ENCODE measurements at regions not wholly inside any gene's neighbourhood (a gene's known extent, or its start where the extent isn't known, plus 50 kb on each side); places are given as distances from the start of the nearest gene placed in this dataset.

DNA sequence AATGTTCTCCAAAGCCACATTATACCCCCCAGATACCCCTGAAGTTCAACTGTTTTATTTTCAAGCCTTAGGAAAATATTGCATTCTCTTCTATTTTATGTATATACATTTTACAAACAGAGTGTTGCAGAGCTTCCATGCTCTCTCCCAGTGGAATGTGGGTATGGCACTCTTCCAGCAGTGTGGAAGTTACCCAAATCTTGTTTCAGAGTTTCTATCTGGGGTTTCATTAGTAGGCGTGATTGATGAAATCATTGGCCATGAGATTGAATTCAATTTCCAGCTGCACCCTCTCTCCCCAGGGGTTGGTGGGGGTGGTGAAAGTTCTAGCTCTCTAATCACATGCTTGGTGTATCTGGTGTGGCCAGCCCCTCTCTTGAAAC is 350.4 kb downstream of the RPS24 start:
- no peak overlapping the region for H3K4me3 ChIP-seq (ENCODE audit: low read length)
- H3K27me3 ChIP-seq (ENCODE audit: insufficient read depth, low read length): no peaks in the 10 kb centered on the region
- H3K4me1 ChIP-seq (ENCODE audit: insufficient read depth, low read length): no peaks in the 10 kb centered on the region
- H3K27ac ChIP-seq (ENCODE audit: low read depth, low read length): no peak overlapping the region
- 100% methylated on average over 1 of the region's 1 CpG for WGBS
- H3K9ac ChIP-seq (ENCODE audit: low read depth, low read length): no peak overlapping the region
- no peaks in the 10 kb centered on the region; the same call in 1 of the 2 replicates for H3K9me3 ChIP-seq (ENCODE audit: insufficient read depth, low read depth, low read length)
- no peaks in the 10 kb centered on the region for H3K36me3 ChIP-seq (ENCODE audit: insufficient read depth, low read length)

DNA sequence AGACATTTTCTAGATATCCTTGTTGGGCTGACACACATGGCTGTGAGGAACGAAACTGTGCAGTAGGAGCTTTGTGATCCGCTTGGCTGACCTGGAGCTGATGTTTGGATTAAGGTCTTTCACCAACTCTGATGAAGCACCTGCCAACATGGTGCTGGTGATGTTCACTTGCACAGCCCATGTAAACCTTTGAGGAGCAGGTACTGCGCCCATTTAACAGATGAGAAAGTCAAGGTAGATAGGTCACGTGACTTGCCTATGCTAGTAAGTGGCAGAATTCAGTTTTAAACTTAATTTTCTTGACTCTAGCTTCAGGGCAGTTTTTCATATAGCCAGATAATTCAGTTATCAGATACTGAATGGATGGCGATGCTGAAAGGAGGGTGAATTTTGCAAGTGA is 351.9 kb downstream of the RPS24 start:
- WGBS: 98% methylated on average over 5 of the region's 5 CpGs
- Histone ChIP-seq H3K36me3 (ENCODE audit: insufficient read depth, low read length) (no peaks in the 10 kb centered on the region), H3K9me3 (ENCODE audit: insufficient read depth, low read depth, low read length) (no peaks in the 10 kb centered on the region), H3K27ac (ENCODE audit: low read depth, low read length) (no peak overlapping the region), H3K4me3 (ENCODE audit: low read length) (no peak overlapping the region), H3K4me1 (ENCODE audit: insufficient read depth, low read length) (no peaks in the 10 kb centered on the region), H3K9ac (ENCODE audit: low read depth, low read length) (no peak overlapping the region), H3K27me3 (ENCODE audit: insufficient read depth, low read length) (no peaks in the 10 kb centered on the region)

DNA sequence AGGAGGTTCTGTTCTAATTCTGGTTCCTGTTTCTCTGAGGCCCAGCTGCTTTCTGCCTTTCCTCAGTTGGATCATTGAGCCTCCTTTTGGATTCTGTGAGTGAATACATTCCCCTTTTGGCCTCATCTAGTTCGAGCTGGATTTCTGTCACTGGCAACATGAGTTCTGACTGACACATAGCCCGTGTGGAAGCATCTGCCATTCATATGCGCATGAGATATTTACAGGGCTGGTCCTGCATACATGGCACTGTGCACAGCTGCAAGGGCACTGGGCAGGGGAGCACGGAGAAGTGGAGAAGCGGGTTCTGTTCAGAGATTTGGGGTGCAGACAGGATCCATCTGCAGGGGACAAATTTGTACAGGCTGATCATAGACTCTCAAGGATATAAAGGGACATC is 352.8 kb downstream of the RPS24 start:
- H3K9me3 ChIP-seq (ENCODE audit: insufficient read depth, low read depth, low read length): no peaks in the 10 kb centered on the region
- H3K27ac ChIP-seq (ENCODE audit: low read depth, low read length): no peak overlapping the region
- no peaks in the 10 kb centered on the region for H3K4me1 ChIP-seq (ENCODE audit: insufficient read depth, low read length)
- WGBS: 80% methylated on average over 5 of the region's 5 CpGs
- no peak overlapping the region for H3K4me3 ChIP-seq (ENCODE audit: low read length)
- H3K9ac ChIP-seq (ENCODE audit: low read depth, low read length): no peak overlapping the region
- H3K27me3 ChIP-seq (ENCODE audit: insufficient read depth, low read length): no peaks in the 10 kb centered on the region
- no peaks in the 10 kb centered on the region for H3K36me3 ChIP-seq (ENCODE audit: insufficient read depth, low read length)

DNA sequence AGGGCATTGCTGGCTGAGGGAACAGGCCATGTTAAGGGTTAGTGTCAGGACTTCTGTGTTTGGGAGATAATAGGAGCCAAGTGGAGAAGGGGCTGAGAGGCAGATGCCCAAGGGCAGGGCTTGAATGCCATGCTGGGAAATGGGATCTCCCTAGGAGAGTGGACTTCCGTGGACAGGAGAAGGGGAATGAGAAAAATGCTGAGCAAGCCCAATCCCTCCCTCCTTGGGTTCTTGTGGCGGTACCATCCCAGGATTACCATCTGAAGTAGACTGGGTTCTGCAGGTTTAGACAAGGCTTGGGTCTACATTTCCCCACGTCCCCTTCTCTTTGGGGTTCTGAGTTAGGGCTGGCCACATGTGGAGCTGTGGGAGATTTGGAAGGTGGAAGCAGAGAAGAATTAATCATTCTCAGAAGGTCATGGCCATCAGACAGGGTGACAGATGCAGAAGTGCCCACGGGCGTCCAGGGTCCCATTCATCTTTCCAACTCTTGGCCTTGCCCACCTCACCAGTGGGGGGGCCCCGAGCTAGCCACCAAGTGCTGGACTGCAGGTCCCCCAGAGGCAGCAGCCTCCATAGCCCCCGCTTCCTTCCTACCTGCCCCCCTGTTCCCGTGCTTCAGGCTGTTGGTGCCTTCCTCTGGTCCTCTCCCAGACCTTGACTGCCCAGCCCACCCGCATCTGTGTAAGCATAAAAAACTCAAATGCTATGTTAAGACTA is 354.8 kb downstream of the RPS24 start:
- no peak overlapping the region for H3K4me3 ChIP-seq (ENCODE audit: low read length)
- no peaks in the 10 kb centered on the region for H3K27me3 ChIP-seq (ENCODE audit: insufficient read depth, low read length)
- no peaks in the 10 kb centered on the region for H3K9me3 ChIP-seq (ENCODE audit: insufficient read depth, low read depth, low read length)
- no peaks in the 10 kb centered on the region for H3K36me3 ChIP-seq (ENCODE audit: insufficient read depth, low read length)
- H3K9ac ChIP-seq (ENCODE audit: low read depth, low read length): no peak overlapping the region
- H3K27ac ChIP-seq (ENCODE audit: low read depth, low read length): no peak overlapping the region
- H3K4me1 ChIP-seq (ENCODE audit: insufficient read depth, low read length): no peaks in the 10 kb centered on the region
- WGBS: 89% methylated on average over 9 of the region's 9 CpGs

DNA sequence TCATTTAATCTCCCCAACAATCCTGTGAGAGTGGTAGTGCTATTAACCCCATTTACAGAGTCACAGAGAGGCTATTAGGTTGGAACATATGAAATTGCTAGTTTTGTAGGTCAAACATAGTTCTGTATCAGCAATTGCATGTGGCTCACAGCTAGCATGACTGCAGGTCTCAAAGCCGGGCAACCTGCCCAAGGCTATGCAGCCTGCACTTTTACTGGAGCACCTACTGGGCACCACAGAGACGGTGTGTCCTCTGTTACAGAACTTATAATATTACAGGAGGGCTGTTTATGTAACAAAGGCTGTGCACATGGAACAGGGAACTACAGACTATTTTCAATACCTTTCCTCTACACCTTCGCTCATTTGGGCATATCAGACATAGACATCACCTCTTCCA is 355.8 kb downstream of the RPS24 start:
- Histone ChIP-seq H3K4me1 (ENCODE audit: insufficient read depth, low read length) (no peaks in the 10 kb centered on the region), H3K9ac (ENCODE audit: low read depth, low read length) (no peak overlapping the region), H3K36me3 (ENCODE audit: insufficient read depth, low read length) (no peaks in the 10 kb centered on the region), H3K4me3 (ENCODE audit: low read length) (no peak overlapping the region), H3K27me3 (ENCODE audit: insufficient read depth, low read length) (no peaks in the 10 kb centered on the region), H3K9me3 (ENCODE audit: insufficient read depth, low read depth, low read length) (no peaks in the 10 kb centered on the region), H3K27ac (ENCODE audit: low read depth, low read length) (no peak overlapping the region)
- WGBS: 93% methylated on average over 3 of the region's 3 CpGs

DNA sequence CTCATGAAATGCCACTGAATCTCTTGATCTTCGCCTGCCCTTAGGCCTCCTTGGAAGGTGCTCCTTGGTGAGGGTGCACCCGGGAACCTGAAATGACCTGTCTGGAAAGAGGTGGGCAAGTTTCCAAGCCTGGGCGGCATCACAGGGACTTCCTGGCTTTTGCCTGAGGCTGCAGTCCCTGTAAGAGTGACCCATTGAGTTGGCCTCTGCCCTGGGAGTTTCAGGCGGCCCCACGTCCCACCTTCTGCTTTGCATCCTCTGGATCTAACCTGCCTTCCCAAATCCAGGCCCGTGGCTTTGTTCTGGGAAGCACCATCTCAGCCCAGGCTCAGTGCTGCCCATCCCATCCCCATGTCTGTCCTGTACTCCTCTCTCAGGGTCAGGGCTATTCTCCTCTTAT is 356.4 kb downstream of the RPS24 start:
- H3K9ac ChIP-seq (ENCODE audit: low read depth, low read length): no peak overlapping the region
- H3K9me3 ChIP-seq (ENCODE audit: insufficient read depth, low read depth, low read length): no peaks in the 10 kb centered on the region
- no peaks in the 10 kb centered on the region for H3K36me3 ChIP-seq (ENCODE audit: insufficient read depth, low read length)
- no peak overlapping the region for H3K27ac ChIP-seq (ENCODE audit: low read depth, low read length)
- H3K4me1 ChIP-seq (ENCODE audit: insufficient read depth, low read length): no peaks in the 10 kb centered on the region
- 89% methylated on average over 6 of the region's 6 CpGs for WGBS
- H3K4me3 ChIP-seq (ENCODE audit: low read length): no peak overlapping the region
- H3K27me3 ChIP-seq (ENCODE audit: insufficient read depth, low read length): no peaks in the 10 kb centered on the region

DNA sequence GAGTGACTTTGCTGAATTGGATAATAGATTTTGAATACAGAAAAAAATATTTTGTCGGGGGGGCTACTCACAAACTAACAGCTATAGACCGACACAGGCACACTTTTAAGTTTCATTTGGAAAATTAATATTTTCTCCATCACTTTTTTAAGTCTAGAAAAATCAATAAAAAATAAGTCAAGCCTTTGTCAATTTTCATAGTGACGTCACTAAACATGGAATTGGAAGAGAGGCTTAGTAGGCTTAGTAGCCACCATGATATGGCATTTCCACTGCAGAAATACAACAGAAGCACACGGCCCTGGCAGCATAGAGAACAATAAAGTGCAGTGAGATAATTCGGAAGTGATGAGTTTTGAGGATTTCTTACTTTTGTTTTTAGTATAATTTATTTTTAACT is 357.2 kb downstream of the RPS24 start:
- Histone ChIP-seq H3K9ac (ENCODE audit: low read depth, low read length) (no peak overlapping the region), H3K36me3 (ENCODE audit: insufficient read depth, low read length) (no peaks in the 10 kb centered on the region), H3K4me1 (ENCODE audit: insufficient read depth, low read length) (no peaks in the 10 kb centered on the region), H3K27ac (ENCODE audit: low read depth, low read length) (no peak overlapping the region), H3K4me3 (ENCODE audit: low read length) (no peak overlapping the region), H3K9me3 (ENCODE audit: insufficient read depth, low read depth, low read length) (no peaks in the 10 kb centered on the region), H3K27me3 (ENCODE audit: insufficient read depth, low read length) (no peaks in the 10 kb centered on the region)
- WGBS: 94% methylated on average over 4 of the region's 5 CpGs

DNA sequence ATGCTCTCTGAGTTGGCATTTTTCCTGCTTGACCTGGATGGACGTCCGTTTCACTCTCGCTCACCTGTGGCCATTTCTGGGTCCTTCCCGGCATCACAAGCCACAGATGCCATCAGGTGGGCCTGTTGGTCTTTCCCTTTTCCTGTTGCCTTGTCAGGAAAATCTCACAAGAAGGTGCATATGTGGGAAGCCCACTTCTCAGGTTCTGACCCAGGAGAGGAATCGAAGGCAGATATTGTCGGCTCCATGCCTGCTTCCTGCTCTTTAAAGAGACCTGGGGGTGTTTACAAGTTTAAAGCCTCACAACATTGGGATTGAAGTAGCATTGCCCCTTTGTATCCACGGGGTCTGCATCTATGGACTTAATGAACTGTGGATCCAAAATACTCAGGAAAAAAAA is 357.9 kb downstream of the RPS24 start:
- Histone ChIP-seq H3K27me3 (ENCODE audit: insufficient read depth, low read length) (no peaks in the 10 kb centered on the region), H3K36me3 (ENCODE audit: insufficient read depth, low read length) (no peaks in the 10 kb centered on the region), H3K9ac (ENCODE audit: low read depth, low read length) (no peak overlapping the region), H3K27ac (ENCODE audit: low read depth, low read length) (no peak overlapping the region), H3K9me3 (ENCODE audit: insufficient read depth, low read depth, low read length) (no peaks in the 10 kb centered on the region), H3K4me1 (ENCODE audit: insufficient read depth, low read length) (no peaks in the 10 kb centered on the region), H3K4me3 (ENCODE audit: low read length) (no peak overlapping the region)
- WGBS: 94% methylated on average over 7 of the region's 7 CpGs

DNA sequence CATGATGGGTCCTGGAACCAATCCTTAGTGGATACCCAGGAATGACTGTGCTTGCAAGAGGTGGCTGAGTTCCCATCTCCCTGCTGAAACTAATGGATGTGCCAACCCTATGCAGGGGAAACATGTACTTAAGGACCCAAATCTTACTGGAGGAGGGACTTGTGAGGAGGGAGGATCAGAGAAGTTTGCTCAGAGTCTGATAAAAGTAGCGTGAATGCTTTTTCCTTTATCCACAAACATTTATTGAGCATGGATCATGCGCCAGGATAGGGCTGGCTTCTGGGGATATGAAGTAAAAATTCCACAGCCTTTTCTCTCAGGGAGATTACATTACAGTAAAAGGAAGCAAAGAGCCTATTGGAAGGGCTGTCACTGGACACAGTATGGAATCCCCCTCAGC is 358.5 kb downstream of the RPS24 start:
- Histone ChIP-seq H3K27ac (ENCODE audit: low read depth, low read length) (no peak overlapping the region), H3K27me3 (ENCODE audit: insufficient read depth, low read length) (no peaks in the 10 kb centered on the region), H3K4me1 (ENCODE audit: insufficient read depth, low read length) (no peaks in the 10 kb centered on the region), H3K4me3 (ENCODE audit: low read length) (no peak overlapping the region), H3K9me3 (ENCODE audit: insufficient read depth, low read depth, low read length) (no peaks in the 10 kb centered on the region), H3K36me3 (ENCODE audit: insufficient read depth, low read length) (no peaks in the 10 kb centered on the region), H3K9ac (ENCODE audit: low read depth, low read length) (no peak overlapping the region)
- whole genome bisulfite sequencing: no CpG with 5 or more reads among the region's 2 CpGs

DNA sequence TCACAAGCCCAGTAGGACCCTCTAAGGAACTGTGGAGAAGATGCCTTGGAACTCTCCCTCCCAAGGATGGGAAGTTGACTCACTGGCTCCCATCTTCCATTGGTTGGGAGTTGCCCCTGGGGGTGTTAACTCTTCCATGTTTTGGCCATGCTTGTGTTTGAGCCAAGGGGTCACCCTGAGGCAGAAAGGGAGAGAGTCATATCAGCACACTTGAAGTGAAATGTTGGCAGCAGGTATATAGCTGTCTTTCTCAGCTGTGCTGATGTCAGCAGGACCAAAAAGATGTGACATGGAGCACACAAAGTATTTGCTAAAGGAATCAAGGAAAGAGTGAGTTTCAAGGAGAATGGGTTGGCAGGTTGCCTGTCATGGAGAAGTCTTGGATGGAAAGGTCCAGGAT is 359.4 kb downstream of the RPS24 start:
- H3K4me1 ChIP-seq (ENCODE audit: insufficient read depth, low read length): no peaks in the 10 kb centered on the region
- H3K4me3 ChIP-seq (ENCODE audit: low read length): no peak overlapping the region
- H3K9me3 ChIP-seq (ENCODE audit: insufficient read depth, low read depth, low read length): no peaks in the 10 kb centered on the region
- H3K36me3 ChIP-seq (ENCODE audit: insufficient read depth, low read length): no peaks in the 10 kb centered on the region
- no peak overlapping the region for H3K9ac ChIP-seq (ENCODE audit: low read depth, low read length)
- no peaks in the 10 kb centered on the region for H3K27me3 ChIP-seq (ENCODE audit: insufficient read depth, low read length)
- no peak overlapping the region for H3K27ac ChIP-seq (ENCODE audit: low read depth, low read length)

DNA sequence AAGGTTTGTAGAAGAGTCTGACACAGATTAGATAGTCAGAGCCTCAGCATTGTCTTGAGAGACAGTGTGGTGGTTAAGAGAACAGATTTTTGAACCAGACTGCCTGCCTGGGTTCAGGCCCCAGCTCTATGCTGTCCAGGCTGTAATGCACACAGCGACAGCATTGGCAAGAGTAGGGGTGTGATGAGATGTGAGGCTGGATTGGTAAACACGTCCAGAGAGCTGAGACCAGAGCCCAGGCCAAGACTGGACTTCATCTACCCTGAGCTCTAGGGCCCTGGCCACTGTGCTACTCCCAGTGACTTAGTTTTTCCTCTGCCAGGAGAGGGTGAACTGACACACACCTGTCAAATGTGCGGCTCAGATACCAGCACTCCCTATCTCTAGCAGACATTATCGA is 360.4 kb downstream of the RPS24 start:
- Histone ChIP-seq H3K9ac (ENCODE audit: low read depth, low read length) (no peak overlapping the region), H3K27ac (ENCODE audit: low read depth, low read length) (no peak overlapping the region), H3K4me3 (ENCODE audit: low read length) (no peak overlapping the region), H3K4me1 (ENCODE audit: insufficient read depth, low read length) (no peaks in the 10 kb centered on the region), H3K9me3 (ENCODE audit: insufficient read depth, low read depth, low read length) (no peaks in the 10 kb centered on the region), H3K27me3 (ENCODE audit: insufficient read depth, low read length) (no peaks in the 10 kb centered on the region), H3K36me3 (ENCODE audit: insufficient read depth, low read length) (no peaks in the 10 kb centered on the region)
- WGBS: 92% methylated on average over 4 of the region's 4 CpGs

DNA sequence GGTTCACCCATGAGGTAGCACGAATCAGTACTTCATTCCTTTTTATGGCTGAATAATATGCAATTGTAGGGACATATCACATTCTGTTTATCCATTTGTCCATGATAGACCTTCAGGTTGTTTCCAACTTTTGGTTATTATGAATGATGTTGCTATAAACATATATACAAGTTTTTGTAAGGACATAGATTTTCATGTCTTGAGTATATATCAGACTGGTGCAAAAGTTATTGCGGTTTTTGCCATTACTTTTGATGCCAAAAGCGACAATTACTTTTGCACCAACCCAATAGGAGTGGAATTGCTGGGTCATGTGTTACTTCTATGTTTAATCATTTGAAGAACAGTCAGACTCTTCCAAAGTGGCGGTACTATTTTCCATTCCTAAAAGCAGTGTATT is 361.5 kb downstream of the RPS24 start:
- WGBS: 83% methylated on average over 3 of the region's 4 CpGs
- Histone ChIP-seq H3K27me3 (ENCODE audit: insufficient read depth, low read length) (no peaks in the 10 kb centered on the region), H3K27ac (ENCODE audit: low read depth, low read length) (no peak overlapping the region), H3K4me1 (ENCODE audit: insufficient read depth, low read length) (no peaks in the 10 kb centered on the region), H3K9ac (ENCODE audit: low read depth, low read length) (no peak overlapping the region), H3K4me3 (ENCODE audit: low read length) (no peak overlapping the region), H3K9me3 (ENCODE audit: insufficient read depth, low read depth, low read length) (no peaks in the 10 kb centered on the region), H3K36me3 (ENCODE audit: insufficient read depth, low read length) (no peaks in the 10 kb centered on the region)

Measured in HUES64 (cell line).